ENCODE measurements at regions not wholly inside any gene's neighbourhood (a gene's known extent, or its start where the extent isn't known, plus 50 kb on each side); places are given as distances from the start of the nearest gene placed in this dataset.

GRCh38 chr4:127261476-127261875, 371.3 kb upstream of the INTU start (continued):
- TF ChIP-seq, protein P1, sequence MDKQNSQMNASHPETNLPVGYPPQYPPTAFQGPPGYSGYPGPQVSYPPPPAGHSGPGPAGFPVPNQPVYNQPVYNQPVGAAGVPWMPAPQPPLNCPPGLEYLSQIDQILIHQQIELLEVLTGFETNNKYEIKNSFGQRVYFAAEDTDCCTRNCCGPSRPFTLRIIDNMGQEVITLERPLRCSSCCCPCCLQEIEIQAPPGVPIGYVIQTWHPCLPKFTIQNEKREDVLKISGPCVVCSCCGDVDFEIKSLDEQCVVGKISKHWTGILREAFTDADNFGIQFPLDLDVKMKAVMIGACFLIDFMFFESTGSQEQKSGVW (CRISPR knock-in tag; IDR thresholded peaks at IDR 0.05; ENCODE audit: borderline replicate concordance) = no peak
- TF ChIP-seq CC2D1A (CRISPR knock-in tag; IDR thresholded peaks at IDR 0.05) (no peak), ZNF121 (CRISPR knock-in tag; IDR thresholded peaks at IDR 0.05) (no peak), ATF7 (IDR thresholded peaks at IDR 0.05) (no peak), ATF7 (CRISPR knock-in tag; IDR thresholded peaks at IDR 0.05) (no peak), HNF1A (IDR thresholded peaks at IDR 0.05; ENCODE audit: low read depth) (no peak), HNF1A (CRISPR knock-in tag; IDR thresholded peaks at IDR 0.05; ENCODE audit: borderline replicate concordance) (no peak), ZNF260 (CRISPR knock-in tag; IDR thresholded peaks at IDR 0.05; ENCODE audit: borderline replicate concordance, low read depth) (no peak), ZNF431 (CRISPR knock-in tag; IDR thresholded peaks at IDR 0.05; ENCODE audit: borderline replicate concordance, low read depth) (no peak)
- TF ChIP-seq, protein P2, sequence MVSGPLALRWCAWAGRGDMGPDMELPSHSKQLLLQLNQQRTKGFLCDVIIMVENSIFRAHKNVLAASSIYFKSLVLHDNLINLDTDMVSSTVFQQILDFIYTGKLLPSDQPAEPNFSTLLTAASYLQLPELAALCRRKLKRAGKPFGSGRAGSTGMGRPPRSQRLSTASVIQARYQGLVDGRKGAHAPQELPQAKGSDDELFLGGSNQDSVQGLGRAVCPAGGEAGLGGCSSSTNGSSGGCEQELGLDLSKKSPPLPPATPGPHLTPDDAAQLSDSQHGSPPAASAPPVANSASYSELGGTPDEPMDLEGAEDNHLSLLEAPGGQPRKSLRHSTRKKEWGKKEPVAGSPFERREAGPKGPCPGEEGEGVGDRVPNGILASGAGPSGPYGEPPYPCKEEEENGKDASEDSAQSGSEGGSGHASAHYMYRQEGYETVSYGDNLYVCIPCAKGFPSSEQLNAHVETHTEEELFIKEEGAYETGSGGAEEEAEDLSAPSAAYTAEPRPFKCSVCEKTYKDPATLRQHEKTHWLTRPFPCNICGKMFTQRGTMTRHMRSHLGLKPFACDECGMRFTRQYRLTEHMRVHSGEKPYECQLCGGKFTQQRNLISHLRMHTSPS (CRISPR knock-in tag; IDR thresholded peaks at IDR 0.05; ENCODE audit: low read depth) = no peak
